Endothelial cell of umbilical vein (primary cell): ENCODE measurements at regions not wholly inside any gene's neighbourhood (a gene's known extent, or its start where the extent isn't known, plus 50 kb on each side); places are given as distances from the start of the nearest gene placed in this dataset.

ENCODE experiments used
- BruUV-seq: library from RNA; stranded (reverse); fragments of 400-500 nt; replicated peaks from 2 replicates; lab custom pipeline; 2021; lab: Mats Ljungman, UMichigan
- CTCF ChIA-PET: fragments of 300-600, 350-600 bp; sonication (Branson Sonifier 250); formaldehyde crosslinking; loops from one replicate; lab custom pipeline; 2021; ENCODE audit warnings: antibody characterized with exemption, inconsistent platforms; lab: Charles Lee
- POLR2A ChIA-PET: fragments of 300-600, 350-600 bp; sonication (Branson Sonifier 250); formaldehyde crosslinking; loops from one replicate; lab custom pipeline; 2021; ENCODE audit warnings: antibody characterized with exemption, inconsistent platforms; lab: Charles Lee
- DNase-seq: peaks from one replicate; pipeline ENCODE4 v3.0.0-alpha.2; 2011; ENCODE audit warnings: low read depth, low spot score
- FAIRE-seq: peaks from 2 replicates; lab custom pipeline; 2011; peaks lifted over from hg19 to GRCh38; lab: Jason Lieb, UNC
- H2AFZ ChIP-seq: 2 replicates; pipeline ENCODE4 v1.6.0; 2012; ENCODE audit warnings: low read depth, low read length, control low read depth, inconsistent platforms
- H3K27ac ChIP-seq: 2 replicates; pipeline ENCODE4 v1.5.1; 2011; ENCODE audit warnings: low read depth, mild to moderate bottlenecking, control low read depth, low read length, moderate library complexity; ENCODE audit not compliant: insufficient read depth
- H3K27me3 ChIP-seq, 2 experiments: 2 replicates each; pipeline versions ENCODE4 v1.6.0 to v1.6.1; 2011; ENCODE audit warnings: low read length in 2 of 2, mixed read lengths in 1 of 2; ENCODE audit not compliant: control insufficient read depth in 2 of 2, insufficient read depth in 2 of 2
- H3K36me3 ChIP-seq, 2 experiments: 2 replicates in 1 of 2; 3 replicates in 1 of 2; pipeline ENCODE4 v1.5.1; 2011; ENCODE audit warnings: low read length in 2 of 2, mild to moderate bottlenecking in 1 of 2, moderate library complexity in 1 of 2; ENCODE audit not compliant: control insufficient read depth in 2 of 2, insufficient read depth in 2 of 2; ENCODE audit errors: extremely low read depth in 1 of 2
- H3K4me1 ChIP-seq: 3 replicates; pipeline ENCODE4 v1.5.1; 2011; ENCODE audit warnings: mild to moderate bottlenecking, low read length; ENCODE audit not compliant: control insufficient read depth, insufficient read depth; ENCODE audit errors: extremely low read depth
- H3K4me2 ChIP-seq: 2 replicates; pipeline ENCODE4 v1.6.1; 2011; ENCODE audit warnings: low read length, control low read depth, mixed read lengths; ENCODE audit not compliant: insufficient read depth
- H3K4me3 ChIP-seq, 3 experiments: fragments of 200-600 bp in 1 of 3; sonication (generic), shearing (Covaris generic) in 1 of 3; replicated peaks in 1 of 3; 2 replicates each; pipeline ENCODE4 v1.5.1; 2011 to 2016; ENCODE audit warnings: control low read depth in 3 of 3, low read length in 3 of 3, mild to moderate bottlenecking in 2 of 3, inconsistent platforms in 1 of 3, low read depth in 1 of 3, moderate library complexity in 1 of 3; ENCODE audit not compliant: insufficient read depth in 1 of 3
- H3K79me2 ChIP-seq: 2 replicates; pipeline ENCODE4 v1.6.0; 2012; ENCODE audit warnings: low read length, inconsistent platforms; ENCODE audit not compliant: control insufficient read depth, insufficient read depth
- H3K9ac ChIP-seq: replicated peaks from 2 replicates; pipeline ENCODE3; 2011; ENCODE audit warnings: low read length, control low read depth; ENCODE audit not compliant: insufficient read depth; ENCODE audit errors: extremely low read depth
- H3K9me1 ChIP-seq: replicated peaks from 3 replicates; pipeline ENCODE4 v1.6.0; 2011; ENCODE audit warnings: mild to moderate bottlenecking, low read length; ENCODE audit not compliant: control insufficient read depth, insufficient read depth; ENCODE audit errors: extremely low read depth
- H3K9me3 ChIP-seq: replicated peaks from 2 replicates; pipeline ENCODE4 v1.5.1; 2012; ENCODE audit warnings: low read length, inconsistent platforms; ENCODE audit not compliant: control insufficient read depth, insufficient read depth
- H4K20me1 ChIP-seq: replicated peaks from 2 replicates; pipeline ENCODE3; 2011; ENCODE audit warnings: mild to moderate bottlenecking, low read length; ENCODE audit not compliant: control insufficient read depth, insufficient read depth; ENCODE audit errors: extremely low read depth
- EZH2 ChIP-seq: IDR thresholded peaks from 2 replicates; pipeline ENCODE4 v1.6.1; 2012; ENCODE audit warnings: borderline replicate concordance, low read depth, mild to moderate bottlenecking, moderate library complexity, low read length, inconsistent platforms; ENCODE audit not compliant: severe bottlenecking
- FOS ChIP-seq: IDR thresholded peaks from 2 replicates; pipeline ENCODE4 v1.6.1; 2011; ENCODE audit warnings: mild to moderate bottlenecking, low read length, moderate library complexity, borderline replicate concordance; ENCODE audit not compliant: insufficient read depth
- GATA2 ChIP-seq: IDR thresholded peaks from 2 replicates; pipeline ENCODE4 v1.7.0; 2011; ENCODE audit warnings: low read depth, mild to moderate bottlenecking, moderate library complexity, mixed read lengths, low read length; ENCODE audit not compliant: insufficient read length, insufficient read depth
- JUN ChIP-seq: IDR thresholded peaks from 2 replicates; pipeline ENCODE4 v1.6.1; 2011; ENCODE audit warnings: borderline replicate concordance, low read depth; ENCODE audit not compliant: insufficient read length, insufficient read depth
- MYC ChIP-seq: IDR thresholded peaks from one replicate; pipeline ENCODE4 v1.6.1; 2011; ENCODE audit warnings: mild to moderate bottlenecking, low read depth, low read length
- POLR2A ChIP-seq: IDR thresholded peaks from 2 replicates; pipeline ENCODE4 v1.6.1; 2012; ENCODE audit warnings: low read depth, mild to moderate bottlenecking, control low read depth, low read length
- POLR2AphosphoS5 ChIP-seq: IDR thresholded peaks from 2 replicates; pipeline ENCODE4 v1.6.1; 2012; ENCODE audit warnings: low read depth, mild to moderate bottlenecking, control low read depth, low read length, moderate library complexity; ENCODE audit not compliant: insufficient read depth
- dilution Hi-C: fragments of 300-500 bp; cut with MboI; formaldehyde crosslinking; loops from one replicate; pipeline ENCODE4 v1.15.0; 2019; ENCODE audit warnings: low sequenced_read_pairs; ENCODE audit not compliant: extremely low pct_ligation_motif_present
- intact Hi-C: fragments of 100-400 bp; cut with micrococcal nuclease; formaldehyde crosslinking; loops from one replicate; pipeline ENCODE4 v1.10.0; 2022
- TF ChIP-seq, protein P1 (sequence below): IDR thresholded peaks from 2 replicates; pipeline ENCODE4 v1.6.1; 2011; ENCODE audit not compliant: insufficient read depth, insufficient read length
- TF ChIP-seq, protein P2 (sequence below), 2 donors: IDR thresholded peaks; 1 replicate in 1 of 2; 2 replicates in 1 of 2; pipeline ENCODE4 v1.5.1; 2011; ENCODE audit warnings: low read length in 2 of 2, mild to moderate bottlenecking in 2 of 2, moderate library complexity in 2 of 2, control low read depth in 1 of 2, inconsistent platforms in 1 of 2, low read depth in 1 of 2; ENCODE audit not compliant: insufficient read depth in 1 of 2; ENCODE audit errors: extremely low read depth in 1 of 2

DNA sequence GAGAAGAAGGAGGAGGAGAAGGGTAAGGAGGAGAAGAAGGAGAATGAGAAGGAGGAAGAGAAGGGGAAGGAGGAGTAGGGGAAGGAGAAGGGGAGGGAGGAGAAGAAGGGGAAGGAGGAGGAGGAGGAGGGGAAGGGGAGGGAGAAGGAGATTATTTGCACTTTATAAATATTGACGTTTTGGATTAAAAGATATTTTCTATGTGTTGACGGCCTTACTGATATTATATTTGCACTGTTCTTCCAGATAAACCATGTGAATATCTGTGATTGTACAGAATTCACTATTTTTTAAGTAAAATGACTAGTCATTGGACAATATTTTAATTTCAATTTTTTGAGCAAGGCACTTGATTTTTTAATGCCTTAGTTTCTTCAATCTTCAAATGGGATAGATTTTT, 310.5 kb upstream of the DNAJC19 start:
- POLR2A ChIA-PET = no interaction called here

More for the DNA sequence above, 310.5 kb upstream of the DNAJC19 start:
- no peaks in the 10 kb centered on the region for H3K9me3 ChIP-seq
- H4K20me1 ChIP-seq = no peaks in the 10 kb centered on the region
- no peak overlapping the region for H3K27ac ChIP-seq
- dilution Hi-C loops = no loop called here
- FAIRE-seq = no peak
- BruUV-seq = no TSS peak
- no peak overlapping the region for H3K4me3 ChIP-seq
- H3K9ac ChIP-seq = no peak overlapping the region
- no peaks in the 10 kb centered on the region for H3K79me2 ChIP-seq
- CTCF ChIA-PET = interaction anchor here (1.4 kb wide), 1 partner anchor 27 kb away, joined by 4 read pairs; no protein-coding TSS in a partner anchor
- H3K9me1 ChIP-seq = no peaks in the 10 kb centered on the region
- no peak overlapping the region for H3K4me2 ChIP-seq
- intact Hi-C loops = no loop called here
- no peaks in the 10 kb centered on the region for H3K4me1 ChIP-seq
- no peaks in the 10 kb centered on the region for H3K27me3 ChIP-seq
- DNase-seq = no peak
- H2AFZ ChIP-seq = no peak overlapping the region
- no peaks in the 10 kb centered on the region for H3K36me3 ChIP-seq
- TF ChIP-seq, protein P1, sequence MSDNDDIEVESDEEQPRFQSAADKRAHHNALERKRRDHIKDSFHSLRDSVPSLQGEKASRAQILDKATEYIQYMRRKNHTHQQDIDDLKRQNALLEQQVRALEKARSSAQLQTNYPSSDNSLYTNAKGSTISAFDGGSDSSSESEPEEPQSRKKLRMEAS = no peak
- TF ChIP-seq, protein P2, sequence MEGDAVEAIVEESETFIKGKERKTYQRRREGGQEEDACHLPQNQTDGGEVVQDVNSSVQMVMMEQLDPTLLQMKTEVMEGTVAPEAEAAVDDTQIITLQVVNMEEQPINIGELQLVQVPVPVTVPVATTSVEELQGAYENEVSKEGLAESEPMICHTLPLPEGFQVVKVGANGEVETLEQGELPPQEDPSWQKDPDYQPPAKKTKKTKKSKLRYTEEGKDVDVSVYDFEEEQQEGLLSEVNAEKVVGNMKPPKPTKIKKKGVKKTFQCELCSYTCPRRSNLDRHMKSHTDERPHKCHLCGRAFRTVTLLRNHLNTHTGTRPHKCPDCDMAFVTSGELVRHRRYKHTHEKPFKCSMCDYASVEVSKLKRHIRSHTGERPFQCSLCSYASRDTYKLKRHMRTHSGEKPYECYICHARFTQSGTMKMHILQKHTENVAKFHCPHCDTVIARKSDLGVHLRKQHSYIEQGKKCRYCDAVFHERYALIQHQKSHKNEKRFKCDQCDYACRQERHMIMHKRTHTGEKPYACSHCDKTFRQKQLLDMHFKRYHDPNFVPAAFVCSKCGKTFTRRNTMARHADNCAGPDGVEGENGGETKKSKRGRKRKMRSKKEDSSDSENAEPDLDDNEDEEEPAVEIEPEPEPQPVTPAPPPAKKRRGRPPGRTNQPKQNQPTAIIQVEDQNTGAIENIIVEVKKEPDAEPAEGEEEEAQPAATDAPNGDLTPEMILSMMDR (IDR thresholded peaks at IDR 0.05; ENCODE audit: extremely low read depth in 1 of 2, insufficient read depth in 1 of 2, low read depth in 1 of 2, low read length in 2 of 2) = no peak
- TF ChIP-seq JUN (no peak), EZH2 (no peak), POLR2A (no peak), POLR2AphosphoS5 (no peak), MYC (no peak), GATA2 (no peak), FOS (no peak)
